ENCODE measurements at regions not wholly inside any gene's neighbourhood (a gene's known extent, or its start where the extent isn't known, plus 50 kb on each side); places are given as distances from the start of the nearest gene placed in this dataset.
A peak's percentile ranks its signal among the peaks of the same experiment; 100 is the strongest.

DNA sequence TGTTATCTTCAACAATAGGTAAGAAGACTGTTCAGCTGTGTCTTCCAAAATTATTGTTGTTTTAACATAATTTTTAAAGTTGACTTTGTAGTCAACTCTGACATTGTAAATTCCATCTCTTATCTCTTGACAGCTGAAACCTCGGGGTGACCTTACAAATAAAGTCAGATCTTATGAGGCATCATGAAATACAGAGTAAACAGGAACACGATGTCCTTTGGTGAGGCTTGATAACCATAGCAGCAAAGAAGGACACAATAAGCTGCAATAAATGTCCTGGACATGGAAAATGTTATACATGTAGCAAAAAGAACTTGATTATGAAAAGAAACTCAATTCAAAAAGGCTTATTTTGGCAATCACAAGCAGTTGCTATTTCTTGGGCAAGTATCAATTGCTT, 618.9 kb upstream of the SLC39A10 start:
- DNase-seq, result no peak

DNA sequence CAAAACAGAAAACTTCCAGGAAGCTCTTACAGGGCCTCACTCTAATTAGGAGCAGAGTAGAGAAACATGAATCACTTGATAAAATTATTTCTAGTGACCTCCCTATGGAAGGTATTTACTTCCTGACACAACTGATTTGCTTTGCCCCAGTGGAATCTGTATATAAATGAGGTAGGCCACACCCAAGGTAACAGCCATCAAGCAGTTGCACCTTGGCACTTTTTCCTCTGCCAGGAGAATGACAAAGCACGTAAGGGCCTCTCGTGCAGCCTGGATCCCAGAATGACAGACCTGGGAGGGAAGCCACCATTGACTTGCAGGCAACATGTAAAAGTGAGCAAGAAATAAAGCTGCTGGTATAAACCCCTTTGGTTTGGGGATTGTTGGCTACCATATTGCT, 620.0 kb upstream of the SLC39A10 start:
- DNase-seq, result no peak

DNA sequence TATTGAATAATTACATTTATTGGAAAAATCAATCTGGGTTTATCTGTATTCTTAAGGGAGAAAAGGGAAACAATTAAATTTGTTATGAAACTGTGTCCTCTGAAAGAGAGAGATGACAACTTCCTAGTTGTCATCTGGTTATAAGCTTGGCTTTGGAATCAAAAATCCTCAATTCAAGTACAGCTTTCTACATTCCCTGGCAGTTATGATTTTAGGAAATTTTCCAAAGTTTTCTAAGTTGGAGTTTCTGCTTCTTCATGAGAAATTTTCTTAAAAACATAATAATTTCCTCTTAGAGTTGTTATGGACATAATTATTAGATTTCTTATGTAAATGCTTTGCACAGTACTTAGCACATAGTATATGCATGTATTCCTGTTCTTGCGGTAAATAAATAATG, 625.6 kb upstream of the SLC39A10 start:
- no peak for DNase-seq

GRCh38 chr2:195029804-195030654, 627.0 kb upstream of the SLC39A10 start:
- no peak for DNase-seq

DNA sequence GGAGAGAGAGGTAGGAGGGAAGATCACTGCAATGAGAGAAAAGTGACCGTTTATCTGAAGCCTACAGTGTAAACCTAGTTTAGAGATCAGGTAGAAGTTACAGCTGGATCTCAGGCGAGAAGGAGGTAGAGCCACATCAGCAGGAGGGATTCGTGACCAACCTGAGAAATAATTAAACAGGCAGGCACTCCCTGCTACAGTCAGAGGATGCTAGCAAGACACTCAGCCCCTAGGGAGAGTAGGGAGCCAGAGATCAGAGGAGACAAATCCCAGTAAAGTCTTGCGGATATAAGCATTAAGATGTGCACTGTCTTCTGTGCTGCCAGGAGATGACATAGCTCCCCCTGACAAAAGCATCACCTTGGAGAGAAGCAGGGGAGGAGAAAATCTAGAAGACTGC, 629.1 kb upstream of the SLC39A10 start:
- no peak for DNase-seq

DNA sequence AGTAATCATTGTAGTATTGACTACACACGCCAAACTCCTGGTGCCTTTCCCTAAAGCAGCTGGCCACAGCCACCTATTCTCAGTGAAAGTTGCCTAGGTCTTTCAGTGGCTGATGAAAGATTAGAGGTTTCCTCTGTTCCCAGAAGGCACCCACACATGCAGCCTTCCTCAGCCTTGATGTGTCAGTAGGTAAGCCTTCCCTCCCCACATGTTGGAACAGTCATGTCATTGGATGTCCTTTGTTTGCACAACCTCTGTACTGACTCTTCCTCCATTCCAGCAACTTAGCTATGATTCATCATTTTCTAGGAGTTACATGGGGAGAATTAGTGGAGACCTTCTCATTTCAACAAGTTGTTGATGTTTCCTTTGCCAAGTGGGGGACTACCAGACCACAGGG, 630.8 kb upstream of the SLC39A10 start:
- DNase-seq, result no peak

DNA sequence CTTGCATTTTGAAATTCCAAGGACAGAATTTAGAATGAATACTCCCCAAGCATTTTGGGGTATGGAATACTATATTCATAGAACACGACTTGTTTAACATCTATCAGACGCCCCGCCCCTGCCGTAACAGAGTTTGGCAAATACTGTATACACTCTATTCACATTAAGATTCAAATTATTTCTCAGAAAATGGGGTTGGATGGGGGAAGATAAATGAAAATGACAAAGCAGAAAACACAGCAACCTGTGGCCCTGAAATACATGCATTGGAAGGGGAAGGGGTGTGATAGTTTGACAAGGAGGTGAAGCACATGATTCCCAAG, 634.6 kb upstream of the SLC39A10 start:
- no peak for DNase-seq

DNA sequence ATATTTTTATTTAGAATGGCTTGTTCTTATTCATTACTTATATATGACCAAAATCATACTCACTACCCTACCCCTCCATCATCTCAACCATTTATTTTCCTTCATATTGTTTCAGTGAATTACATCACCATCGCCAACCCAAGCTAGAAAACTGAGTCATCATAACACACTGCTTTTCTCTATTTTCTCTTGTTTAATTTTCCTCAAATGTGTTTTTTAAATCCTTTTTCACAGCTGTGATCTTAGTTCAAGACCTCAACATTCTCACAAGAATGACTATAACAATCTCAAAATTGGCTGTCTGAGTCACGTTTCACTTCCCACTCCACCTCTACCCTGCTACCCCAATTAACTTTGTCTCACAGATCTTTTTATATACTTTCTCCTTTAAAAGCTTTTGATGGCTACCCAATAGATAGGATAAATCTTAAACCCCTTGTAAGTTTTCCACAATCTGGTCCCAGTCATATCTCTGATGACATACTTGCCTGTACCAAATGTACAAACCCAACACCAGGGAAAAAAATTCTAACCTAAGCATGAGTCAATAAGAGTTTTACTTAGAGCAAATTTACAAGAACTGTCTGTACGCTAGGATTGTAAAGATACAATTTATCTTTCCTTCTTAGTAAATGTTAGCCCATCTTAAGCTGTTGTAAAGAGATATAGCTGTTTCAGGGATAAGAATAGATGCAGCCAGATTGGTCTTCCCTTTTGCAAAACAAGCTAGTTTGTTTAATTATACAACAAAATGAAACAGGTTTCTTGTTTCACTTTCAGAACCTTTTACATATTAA, 635.1 kb upstream of the SLC39A10 start:
- no peak for DNase-seq

- no peak for DNase-seq
Measured at GRCh38 chr2:195018462-195018861, 638.6 kb upstream of the SLC39A10 start.

DNA sequence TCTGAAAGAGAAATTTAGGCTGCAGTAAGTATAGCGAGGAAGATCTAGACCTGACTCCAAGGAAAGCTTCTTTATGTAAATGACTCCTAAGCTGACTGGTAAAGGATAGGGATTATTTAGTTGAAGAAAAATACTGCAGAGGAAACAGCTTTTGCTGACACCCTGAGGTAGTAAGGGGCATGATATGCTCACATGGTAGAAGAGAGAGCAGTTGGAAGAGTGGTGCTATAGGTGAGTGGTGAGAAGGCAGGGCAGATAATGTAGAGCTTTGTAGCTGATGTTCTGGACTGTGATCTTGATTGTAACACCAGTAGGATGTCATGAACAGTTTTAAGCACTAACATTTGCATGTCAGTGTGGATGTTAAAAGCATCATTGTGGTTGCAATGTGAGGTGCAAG, 639.1 kb upstream of the SLC39A10 start:
- no peak for DNase-seq

GRCh38 chr2:195016841-195017240, 640.2 kb upstream of the SLC39A10 start:
- peak in 1 of 2 donors; percentile 1 for DNase-seq

GRCh38 chr2:195009202-195009601, 647.8 kb upstream of the SLC39A10 start:
- DNase-seq, result no peak

GRCh38 chr2:195006856-195007255, 650.2 kb upstream of the SLC39A10 start:
- no peak for DNase-seq

GRCh38 chr2:195003881-195004471, 653.0 kb upstream of the SLC39A10 start:
- no peak for DNase-seq

- DNase-seq, result no peak
Measured at GRCh38 chr2:195001924-195002323, 655.1 kb upstream of the SLC39A10 start.

- DNase-seq, result no peak
Measured at GRCh38 chr2:194999771-195000170, 657.3 kb upstream of the SLC39A10 start.

GRCh38 chr2:194992648-194993047, 664.4 kb upstream of the SLC39A10 start:
- DNase-seq, result no peak

DNA sequence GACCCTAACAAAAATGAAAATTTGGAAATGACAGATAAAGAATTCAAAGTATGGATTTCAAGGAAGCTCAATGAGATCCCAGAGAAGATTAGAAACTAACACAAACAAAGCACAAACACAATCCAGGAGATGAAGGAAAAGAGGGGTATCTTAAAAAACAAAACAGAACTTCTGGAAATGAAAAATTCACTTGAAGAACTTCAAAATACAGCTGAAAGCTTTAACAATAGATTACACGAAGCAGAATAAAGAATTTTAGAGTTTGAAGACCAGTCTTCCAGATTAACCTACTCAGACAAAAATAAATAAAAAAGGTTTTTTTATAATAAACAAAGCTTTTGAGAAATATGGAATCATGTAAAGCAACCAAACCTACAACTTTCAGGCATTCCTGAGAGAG, 671.8 kb upstream of the SLC39A10 start:
- no peak for DNase-seq

- no peak for DNase-seq
Measured at GRCh38 chr2:194962254-194962653, 694.8 kb upstream of the SLC39A10 start.

- DNase-seq, result no peak
Measured at GRCh38 chr2:194954218-194954617, 702.8 kb upstream of the SLC39A10 start.

GRCh38 chr2:194946826-194947225, 710.2 kb upstream of the SLC39A10 start:
- DNase-seq, result no peak

GRCh38 chr2:194938066-194938465, 719.0 kb upstream of the SLC39A10 start:
- no peak for DNase-seq

- DNase-seq, result no peak
Measured at GRCh38 chr2:194927489-194927888, 729.5 kb upstream of the SLC39A10 start.

DNA sequence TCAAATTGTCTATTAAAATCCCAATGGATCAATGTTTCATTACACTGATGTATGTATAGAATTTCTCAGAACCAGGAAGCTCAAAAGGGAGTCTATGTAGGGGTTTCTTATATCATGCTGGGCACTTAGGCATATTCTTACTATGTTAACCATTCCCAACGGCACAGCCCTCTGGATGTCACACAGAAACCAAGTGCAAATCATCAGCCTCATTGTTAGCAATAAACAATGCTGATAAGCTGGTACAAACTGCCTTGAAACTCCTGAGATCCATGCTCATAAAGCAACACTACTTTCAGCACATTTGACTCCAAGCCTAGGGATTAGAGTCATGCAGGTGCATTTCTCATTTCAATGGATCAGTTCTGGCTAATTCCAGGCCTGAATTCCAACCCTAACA, 730.2 kb upstream of the SLC39A10 start:
- DNase-seq, result no peak

Data from inflammatory macrophage (primary cell).